ENCODE measurements at regions not wholly inside any gene's neighbourhood (a gene's known extent, or its start where the extent isn't known, plus 50 kb on each side); places are given as distances from the start of the nearest gene placed in this dataset.

DNA sequence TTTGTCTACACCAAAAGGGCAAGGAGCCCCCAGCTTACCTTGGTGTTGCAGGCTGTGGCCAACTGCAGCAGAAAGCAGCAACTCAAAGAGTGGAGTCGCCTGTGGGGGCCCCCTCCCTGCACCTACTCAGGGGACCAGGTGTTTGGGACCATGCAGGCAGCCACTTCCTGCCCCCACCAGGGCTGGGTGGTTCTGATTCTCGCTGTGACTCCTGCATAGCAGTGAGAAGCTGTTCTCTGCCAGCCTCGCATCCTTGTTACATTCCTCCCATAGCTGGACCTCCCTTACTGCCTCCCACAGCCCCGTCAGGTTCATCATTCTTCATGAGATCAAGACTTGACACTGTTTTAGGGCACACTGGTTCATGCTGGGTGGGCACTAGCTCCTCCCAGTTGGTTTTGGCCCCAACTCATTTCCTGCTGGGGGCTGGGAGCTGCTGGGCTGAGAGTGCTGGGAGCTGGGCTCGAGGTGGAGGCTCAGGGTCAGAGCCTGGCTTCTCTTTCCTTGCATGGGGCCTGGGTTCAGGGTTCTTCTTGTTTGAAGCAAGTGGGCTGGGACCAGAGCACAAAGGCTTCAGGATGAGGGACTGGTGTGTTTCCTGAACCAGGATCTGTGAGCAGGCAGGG lies 146.9 kb upstream of the C1orf174 start:
- DNase-seq, result no peak

DNA sequence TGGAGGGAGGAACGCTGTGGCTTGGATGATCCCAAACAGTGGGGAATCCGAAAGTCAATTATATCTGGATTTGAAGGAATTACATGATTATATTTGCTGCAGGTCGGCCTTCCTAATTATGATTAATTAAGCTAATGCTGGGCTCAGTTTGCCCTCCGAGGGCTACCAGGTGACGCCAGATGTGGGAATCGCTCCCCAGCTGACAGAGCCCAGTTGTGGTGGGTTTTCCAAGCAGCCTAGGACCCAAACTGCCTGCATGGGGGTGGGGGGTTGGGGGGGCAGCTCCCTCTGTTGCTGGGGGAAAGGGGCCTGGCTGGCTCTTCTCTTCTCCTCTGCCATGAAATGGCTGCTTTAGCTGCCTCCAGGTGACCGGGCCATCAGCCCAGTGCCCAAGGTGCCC lies 147.6 kb upstream of the C1orf174 start:
- DNase-seq, result no peak

DNA sequence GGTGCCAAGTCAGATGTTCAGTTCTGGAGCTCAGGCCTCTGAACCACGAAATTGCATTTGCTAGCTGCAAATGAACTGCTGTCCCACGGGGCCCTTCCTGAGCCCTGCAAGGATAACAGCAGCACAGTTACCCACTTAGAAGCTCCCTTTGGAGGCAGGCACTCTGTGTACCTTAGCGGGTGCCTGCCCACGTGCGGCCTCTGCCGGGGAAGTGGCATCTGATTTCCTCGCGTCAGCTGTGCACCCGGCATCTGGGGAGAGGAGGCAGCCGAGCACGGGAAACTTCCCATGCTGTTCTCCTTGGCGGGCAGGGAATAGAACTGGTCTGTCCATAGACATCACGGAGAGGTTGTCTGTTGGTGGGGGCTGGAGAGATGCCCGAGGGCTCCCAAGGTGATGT lies 148.0 kb upstream of the C1orf174 start:
- DNase-seq, result no peak

DNA sequence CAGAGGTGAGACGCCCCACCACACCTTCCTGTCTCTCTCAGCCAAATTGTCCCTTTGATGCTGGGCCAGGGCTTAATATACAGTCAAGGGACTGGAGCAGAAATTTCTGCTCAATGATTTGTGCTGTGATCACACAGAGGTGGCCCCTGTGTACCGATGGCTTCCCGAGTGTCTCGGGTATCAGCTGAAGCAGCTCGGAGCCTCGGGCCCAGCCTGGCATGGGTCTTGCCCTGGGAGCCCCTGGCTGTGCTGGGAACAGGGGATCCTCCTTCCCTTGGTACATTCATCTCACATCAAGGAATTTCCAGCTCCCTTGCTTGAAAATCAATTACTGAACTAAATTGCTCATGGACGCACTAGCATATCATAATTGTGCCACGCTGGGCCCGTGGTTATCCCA lies 148.8 kb upstream of the C1orf174 start:
- DNase-seq, result no peak

DNA sequence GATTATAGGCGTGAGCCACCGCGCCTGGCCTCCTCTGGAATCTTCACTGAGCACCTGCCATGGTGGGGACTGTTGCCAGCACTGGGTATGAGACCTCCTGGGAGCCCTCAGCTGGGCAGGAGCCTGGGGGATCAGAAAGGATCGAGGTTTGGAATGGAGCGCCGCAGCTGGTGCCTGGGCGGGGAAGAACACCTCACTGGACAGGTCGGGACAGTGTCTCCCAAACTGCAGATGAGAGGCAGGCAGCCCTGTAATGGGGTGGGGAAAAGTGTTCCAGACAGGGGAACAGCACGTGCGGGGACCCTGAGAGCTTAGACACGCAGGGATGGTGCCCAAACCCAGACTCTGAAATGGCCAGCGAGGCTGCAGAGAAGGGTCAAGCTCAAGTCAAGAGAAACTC lies 150.9 kb upstream of the C1orf174 start:
- no peak for DNase-seq

DNA sequence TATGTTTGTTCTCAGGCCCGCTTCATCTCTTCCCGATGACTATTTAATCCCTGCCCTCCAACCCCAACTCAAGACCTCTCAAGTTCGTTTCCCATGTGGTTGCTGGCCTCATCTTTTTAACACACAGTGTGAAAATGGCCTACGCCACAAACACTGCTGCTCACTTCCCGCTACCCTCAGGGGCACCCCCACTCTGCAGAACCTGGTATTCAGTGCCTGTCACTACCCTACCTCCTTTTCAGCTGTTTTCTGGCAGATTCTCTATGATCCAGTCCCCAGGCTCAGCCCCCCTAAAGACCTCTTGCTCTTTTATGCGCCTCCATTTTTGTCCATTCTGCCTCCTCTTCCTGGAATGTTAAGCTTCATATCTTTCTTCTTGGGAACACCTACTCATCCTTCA lies 152.6 kb upstream of the C1orf174 start:
- DNase-seq, result no peak

DNA sequence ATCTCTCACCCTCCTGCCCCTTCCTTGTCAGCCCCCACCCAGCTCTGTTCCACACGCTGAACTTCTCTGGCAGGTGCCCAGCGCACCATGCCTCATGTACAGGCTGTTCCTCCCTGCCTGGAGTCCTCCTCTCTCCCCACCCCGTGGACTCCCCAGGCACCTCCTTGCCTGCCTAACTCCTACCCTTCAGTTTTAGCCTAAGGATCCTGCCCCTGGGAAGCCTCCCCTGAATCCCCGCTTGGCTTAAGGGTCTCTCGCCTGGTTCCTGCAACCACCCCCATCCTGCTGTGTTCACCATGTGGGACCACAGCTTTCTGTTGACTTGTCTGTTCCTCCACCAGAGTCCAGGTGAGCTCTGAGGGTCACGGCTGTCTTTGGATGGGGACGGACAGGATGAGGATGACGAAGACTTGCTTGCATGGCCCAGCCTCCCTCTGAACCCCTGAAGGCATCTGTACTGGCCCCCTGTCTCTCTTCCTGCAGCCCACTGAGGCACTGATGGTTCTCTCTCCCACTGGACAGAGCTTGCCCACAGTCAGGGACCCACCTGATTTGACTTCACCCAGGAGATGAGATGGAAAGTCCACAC lies 153.2 kb upstream of the C1orf174 start:
- no peak for DNase-seq

DNA sequence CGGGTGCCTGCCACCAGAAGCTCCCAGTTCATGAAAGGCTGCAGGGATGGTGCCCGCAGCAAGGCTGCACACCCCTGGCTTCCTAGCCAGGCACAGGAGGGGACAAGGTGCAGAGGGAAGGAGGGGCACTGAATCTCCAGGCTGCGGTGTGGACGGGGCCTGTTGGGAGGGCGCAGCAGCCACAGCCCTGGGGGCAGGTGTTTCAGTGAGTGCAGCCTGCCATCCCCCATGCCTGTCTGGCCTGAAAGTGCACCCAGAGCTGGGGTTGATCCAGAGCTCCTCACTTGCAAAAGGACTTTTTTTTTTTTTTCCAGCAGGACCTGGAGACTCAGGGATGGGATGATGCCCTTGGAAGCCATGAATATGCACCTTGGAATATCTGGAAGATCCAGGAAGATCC lies 153.7 kb upstream of the C1orf174 start:
- DNase-seq, result no peak

DNA sequence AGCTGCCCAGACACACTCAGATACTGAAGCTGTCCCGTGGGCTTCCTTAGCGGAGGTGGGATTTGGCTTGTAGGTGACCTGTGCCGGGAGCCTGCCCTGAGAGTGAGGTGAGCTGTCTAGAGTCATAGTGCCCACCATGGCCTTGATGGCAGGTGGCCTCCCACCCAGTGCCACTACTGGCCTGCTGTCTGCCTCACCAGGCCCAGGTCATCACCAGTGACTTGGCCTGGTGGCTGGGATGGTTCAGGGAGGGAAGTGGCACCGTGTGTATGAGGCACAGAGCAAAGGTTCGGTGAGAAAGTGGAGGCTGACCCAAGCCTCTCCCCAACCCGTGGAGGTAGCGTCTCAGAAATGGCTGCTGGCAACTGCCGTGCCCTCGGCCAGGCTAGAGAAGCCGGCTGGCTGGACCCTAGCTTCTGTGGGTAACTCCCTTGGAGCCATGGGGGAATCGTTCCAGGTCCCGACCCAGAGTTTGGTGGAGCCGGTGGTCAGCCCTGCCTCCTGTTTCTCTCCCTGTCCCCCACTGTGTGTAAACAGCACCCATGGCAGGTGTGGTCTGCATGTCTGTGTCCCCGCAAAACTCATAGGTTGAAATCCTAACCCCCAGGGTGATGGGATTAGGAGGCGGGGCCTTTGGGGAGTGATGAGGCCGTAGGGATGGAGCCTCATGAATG lies 155.4 kb upstream of the C1orf174 start:
- no peak for DNase-seq

DNA sequence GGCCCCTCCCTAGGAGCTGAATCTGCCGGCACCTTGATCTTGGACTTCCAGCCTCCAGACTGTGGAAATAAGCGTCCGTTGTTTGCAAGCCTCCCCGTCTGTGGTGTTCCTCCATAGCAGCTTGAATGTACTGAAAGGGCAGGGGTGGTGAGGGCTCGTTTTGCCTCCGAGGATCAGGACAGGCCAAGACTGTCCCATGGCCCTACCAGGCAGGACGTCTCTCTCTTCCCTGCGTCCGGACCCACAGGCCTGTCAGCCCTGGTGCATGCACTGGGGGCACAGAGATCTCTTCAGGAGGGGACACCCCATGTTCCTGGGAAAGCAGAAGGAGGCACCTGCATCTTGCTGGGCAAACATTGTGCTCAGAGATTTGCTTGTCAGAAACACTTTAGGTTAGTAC lies 156.3 kb upstream of the C1orf174 start:
- DNase-seq, result no peak

DNA sequence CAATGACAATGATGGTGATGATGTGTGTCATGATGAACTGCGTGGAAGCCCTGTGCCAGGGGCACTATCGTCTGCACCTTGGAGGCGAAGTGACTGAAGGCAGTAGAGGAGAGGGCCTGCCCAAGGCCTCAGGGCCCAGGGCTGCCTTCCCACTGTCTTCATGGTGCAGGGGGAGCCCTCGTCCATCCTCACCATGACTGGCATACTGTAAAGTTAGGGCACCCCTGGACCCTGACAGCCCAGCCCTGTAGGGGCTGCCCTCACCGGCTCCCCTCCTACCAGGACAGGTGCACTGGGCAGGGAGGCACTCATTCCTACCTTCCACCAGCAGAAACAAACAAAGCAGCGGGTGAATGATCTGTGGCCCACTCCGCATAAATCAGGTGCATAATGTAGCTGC lies 156.9 kb upstream of the C1orf174 start:
- no peak for DNase-seq

DNA sequence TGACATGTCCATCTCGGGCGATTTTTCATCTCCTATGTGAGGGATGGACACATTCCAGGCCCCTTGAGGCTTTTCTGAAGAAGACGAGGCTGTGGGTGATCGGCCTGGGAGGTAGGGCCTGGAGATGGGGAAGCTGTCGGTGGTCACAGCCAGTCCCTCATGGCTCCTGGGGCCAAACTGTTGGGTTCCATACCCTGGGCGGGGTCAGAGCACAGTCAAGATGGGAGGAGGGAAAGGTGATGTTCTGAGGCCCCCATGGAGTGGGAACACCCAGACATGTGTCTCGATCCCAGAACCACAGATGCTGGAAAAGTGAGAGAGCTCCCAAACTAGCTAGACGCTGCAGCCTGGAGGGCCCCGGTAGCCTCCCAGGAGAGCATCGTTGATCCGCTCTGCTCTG lies 157.5 kb upstream of the C1orf174 start:
- no peak for DNase-seq

DNA sequence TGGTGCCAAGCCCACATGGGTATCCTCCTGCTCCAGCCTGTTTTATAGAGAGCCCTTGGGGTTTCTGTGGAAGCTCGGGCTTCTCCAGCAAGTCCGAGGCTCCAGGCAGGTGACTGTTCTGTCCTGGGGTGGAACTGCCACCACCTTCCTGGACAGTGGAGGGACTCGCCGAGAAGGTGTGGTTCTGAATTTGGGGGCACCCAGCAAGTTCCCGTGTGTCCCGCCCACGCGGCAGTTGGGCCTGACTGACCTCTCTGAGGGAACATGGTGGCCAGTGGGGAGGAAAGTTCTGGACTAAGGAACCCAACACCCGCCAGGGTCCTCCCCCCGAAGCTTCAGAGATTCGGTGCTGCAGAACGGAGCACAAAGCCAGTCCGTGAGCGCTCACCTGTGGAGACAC lies 158.1 kb upstream of the C1orf174 start:
- DNase-seq, result no peak

DNA sequence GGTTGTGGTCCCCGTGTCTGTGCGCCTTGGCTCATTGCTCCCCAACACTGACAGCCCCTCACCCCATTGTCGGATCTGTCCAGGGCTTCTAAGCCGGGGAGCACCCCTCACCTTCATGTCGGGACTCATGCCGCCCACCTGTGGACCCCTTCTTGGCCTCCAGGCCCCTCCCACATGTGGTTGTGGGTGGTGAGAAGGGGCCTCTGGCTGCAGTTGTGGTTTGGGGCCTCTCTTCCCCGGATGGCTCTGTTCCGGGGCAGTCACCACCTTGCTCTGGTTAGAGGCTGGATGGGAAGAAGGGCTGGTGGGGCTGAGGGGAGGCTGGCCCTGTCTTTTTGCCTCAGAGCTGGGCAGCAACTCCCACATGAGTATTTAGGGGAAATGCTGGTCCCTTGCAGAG lies 158.6 kb upstream of the C1orf174 start:
- no peak for DNase-seq

DNA sequence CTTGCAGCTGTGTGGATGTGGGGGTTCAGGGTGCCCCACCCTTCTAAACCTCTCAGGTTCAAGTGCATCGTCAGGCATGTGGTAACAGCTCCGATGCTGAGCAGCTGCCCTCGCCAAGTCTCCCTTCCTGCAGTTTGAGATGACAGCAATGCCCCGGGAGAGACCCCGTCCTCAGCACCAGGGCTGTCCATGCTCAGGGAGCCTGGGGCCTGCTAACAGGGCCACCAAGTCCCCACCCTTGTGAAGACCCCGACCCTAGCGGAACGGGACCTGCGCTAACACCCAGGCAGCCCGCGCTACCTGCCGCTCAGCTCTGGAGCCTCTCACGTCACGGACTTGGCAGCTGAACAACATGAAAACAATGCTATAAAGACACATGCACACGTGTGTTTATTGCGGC lies 159.2 kb upstream of the C1orf174 start:
- no peak for DNase-seq

DNA sequence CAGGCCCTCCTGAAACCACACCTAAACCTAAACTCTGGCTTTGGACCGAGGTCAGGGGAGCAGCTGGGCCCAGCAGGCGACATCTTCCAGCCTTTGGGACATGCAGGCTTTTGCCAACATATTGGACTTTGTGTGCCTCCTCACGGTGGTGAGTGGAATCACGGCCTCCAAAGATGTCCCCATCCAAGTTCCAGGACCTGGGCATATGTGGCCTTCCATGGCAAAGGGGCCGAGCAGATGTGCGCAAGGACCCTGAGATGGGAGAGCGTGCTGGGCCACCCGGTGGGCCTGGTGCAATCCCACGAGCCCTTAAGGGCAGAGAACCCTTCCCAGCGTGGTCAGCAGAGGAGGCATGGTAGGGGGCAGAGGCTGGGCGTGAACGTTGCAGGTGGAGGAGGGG lies 160.8 kb upstream of the C1orf174 start:
- DNase-seq, result no peak

DNA sequence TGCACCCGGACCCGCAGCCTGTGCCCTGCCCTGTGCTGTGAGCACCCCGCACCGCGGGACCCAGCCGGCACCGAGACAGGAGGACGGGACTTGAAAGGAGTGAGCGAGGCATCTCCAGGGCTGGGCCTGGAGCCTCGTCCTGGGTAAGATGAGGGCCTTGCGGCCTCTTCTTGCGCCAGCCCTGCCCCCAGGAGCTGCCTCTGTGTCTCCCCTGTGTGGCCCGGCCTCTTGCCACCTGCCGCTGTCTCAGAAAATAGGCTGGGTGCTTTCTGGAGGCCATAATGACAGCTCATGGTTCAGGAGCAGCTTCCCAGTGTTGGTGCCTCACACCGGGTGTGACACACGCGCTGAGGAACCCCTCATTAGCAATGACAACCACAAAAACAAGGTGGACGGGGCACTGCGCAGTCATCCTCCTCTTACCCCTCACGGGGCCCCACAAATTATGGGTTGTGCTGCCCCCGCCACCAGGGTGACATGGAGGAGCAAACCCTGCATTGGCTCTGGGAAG lies 161.5 kb upstream of the C1orf174 start:
- no peak for DNase-seq

DNA sequence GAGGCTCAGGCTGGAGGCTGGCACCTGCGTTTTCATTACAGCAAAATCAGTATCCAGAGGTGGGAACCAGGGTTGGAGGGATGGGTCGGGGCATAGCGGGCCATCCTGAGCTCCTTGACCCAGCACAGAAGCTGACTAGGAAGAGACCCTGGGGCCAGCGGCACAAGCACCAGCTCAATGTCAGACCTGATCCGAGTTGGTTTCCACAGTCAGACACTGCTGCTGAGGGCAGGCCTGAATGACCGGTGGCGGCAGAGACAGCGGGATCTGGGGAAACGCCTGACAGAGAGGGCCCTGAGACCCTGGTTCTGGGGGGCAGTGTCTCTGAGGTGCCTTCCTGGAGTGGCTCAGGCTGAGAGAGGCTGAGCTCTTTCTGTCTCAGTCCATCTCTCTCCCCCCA lies 162.0 kb upstream of the C1orf174 start:
- no peak for DNase-seq

DNA sequence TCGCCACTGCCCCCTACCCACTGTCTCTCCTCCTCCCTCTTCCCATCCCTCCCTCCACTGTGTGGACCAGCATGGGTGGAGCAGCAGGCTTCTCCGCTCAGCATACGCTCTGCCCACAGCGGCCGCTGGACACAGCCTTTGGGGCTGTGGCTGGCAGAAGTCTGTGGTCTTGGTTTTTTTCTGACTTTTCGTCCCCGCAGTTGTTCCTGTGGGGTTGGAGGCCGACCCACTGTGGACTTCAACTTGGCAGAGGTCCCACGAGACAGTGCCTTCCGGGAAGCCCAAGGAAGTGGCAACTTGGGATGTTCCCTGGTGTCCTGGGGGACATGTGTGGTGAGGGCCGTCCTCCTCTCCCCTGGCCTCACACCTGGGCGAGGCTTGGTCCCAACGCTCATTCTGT lies 162.5 kb upstream of the C1orf174 start:
- DNase-seq, result no peak

DNA sequence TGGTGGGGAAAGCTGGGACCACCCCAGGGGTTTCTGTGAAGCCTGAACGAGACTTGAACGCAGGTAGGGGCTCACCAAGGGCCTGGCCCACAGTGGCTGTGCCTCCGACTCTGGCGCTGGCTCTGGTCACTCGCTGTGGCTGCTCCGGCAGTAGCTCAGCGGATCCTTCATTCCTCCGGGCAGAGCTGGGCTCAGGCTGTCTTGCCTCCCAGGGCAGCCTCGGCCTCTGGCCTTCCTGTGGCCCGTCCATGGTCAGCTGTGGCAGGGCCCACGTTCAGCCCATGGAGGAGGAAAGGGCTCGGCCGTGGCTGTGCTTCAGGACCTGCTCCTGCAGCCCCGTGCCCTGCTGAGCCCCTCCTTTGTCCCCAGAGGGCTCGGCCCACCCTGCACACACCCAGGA lies 162.9 kb upstream of the C1orf174 start:
- DNase-seq, result no peak

DNA sequence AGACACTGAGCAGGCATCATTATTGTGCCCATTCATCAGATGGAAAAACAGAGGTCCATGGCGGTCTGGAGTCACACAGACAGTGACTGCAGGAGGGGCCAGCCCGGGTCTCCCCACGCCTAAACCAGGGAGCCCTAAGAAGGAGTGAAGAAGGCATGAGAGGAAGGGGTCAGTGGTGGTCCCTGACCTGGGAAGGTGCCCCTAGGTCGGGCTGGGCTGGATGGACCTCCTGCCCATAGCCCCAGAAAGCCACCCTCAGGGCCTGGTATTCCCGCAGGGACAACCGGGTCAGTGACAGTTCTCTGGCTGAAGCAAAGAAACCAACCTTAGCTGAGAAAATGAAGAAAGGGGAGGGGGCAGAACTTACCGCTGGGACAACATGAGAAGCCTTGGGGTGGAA lies 163.4 kb upstream of the C1orf174 start:
- no peak for DNase-seq

DNA sequence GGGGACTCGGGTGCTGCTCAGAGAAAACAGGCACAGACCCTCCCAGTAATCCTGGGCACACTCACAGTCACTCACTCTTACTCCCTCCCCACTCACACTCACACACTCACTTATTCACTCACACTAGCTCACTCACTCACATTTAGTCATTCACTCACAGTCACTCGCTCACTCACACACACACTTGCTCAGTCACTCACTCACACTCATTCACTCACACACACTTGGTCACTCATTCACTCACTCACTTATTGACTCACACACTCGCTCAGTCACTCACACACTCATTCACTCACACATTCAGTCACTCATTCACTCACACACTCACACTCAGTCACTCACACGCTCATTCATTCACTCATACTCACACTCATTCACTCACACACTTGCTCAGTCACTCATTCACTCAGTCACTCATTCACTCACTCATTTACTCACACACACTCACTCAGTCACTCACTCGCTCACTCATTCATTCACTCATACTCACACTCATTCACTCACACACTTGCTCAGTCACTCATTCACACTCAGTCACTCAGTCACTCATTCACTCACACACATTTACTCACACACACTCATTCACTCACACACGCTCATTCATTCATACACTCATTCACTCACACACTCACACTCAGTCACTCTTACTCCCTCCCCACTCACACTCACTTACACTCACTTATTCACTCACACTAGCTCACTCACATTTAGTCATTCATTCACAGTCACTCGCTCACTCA lies 164.2 kb upstream of the C1orf174 start:
- no peak for DNase-seq

DNA sequence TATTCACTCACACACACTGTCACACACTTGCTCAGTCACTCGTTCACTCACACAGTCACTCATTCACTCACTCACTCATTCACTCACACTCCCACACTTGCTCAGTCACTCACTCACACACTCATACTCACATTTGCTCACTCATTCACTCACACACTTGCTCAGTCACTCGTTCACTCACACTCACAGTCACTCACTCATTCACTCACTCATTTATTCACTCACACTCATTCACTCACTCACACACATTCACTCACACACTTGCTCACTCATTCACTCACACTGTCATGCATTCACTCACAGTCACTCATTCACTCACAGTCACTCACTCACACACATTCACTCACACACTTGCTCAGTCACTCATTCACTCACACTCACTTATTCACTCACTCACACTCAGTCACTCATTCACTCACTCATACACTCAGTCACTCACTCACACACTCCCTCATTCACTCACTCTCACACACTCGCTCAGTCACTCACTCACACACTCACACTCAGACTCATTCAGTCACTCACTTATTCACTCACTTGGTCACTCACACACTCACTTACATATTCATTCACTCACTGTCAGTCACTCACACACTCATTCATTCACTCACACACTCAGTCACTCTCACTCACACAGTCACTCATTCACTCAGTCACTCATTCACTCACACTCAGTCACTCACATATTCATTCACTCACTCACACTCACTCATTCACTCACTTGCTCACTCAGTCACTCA lies 167.0 kb upstream of the C1orf174 start:
- no peak for DNase-seq
